Right lobe of liver (tissue), 4 donors: ENCODE measurements at regions not wholly inside any gene's neighbourhood (a gene's known extent, or its start where the extent isn't known, plus 50 kb on each side); places are given as distances from the start of the nearest gene placed in this dataset.

Source experiments
- CTCF ChIP-seq, 4 donors: fragments of 200-600 bp in 3 of 4; fragments of 450-650 bp in 1 of 4; IDR thresholded peaks; one replicate each; pipeline versions ENCODE4 v1.5.1 to v1.8.0; 2016 to 2022; ENCODE audit warnings: antibody characterized with exemption in 4 of 4, mild to moderate bottlenecking in 2 of 4
- POLR2A ChIP-seq: fragments of 450-650 bp; IDR thresholded peaks from one replicate; pipeline ENCODE4 v1.6.1; 2017; ENCODE audit warnings: antibody characterized with exemption, mild to moderate bottlenecking
- donor health status: DM: no; HTN: no; CAD: no.
- donor health status: DM: no; HTN: no; CAD: no.
- donor health status: DM: no; HTN: yes; CAD: no.

- no peak for TF ChIP-seq CTCF (IDR thresholded peaks at IDR 0.05)
- TF ChIP-seq POLR2A: no peak
Observed at GRCh38 chr2:222130855-222131254, 167.9 kb downstream of the PAX3 start.
